HG03460 (cell line): ENCODE measurements at regions not wholly inside any gene's neighbourhood (a gene's known extent, or its start where the extent isn't known, plus 50 kb on each side); places are given as distances from the start of the nearest gene placed in this dataset.
"Not testable (repeated sequence)": the region's sequence is repeated elsewhere in the genome, so short reads cannot be mapped to it uniquely, and the experiment has no call there.

ENCODE experiments used
- ATAC-seq: cut with Tn5 transposase; IDR thresholded peaks from one replicate; pipeline ENCODE4 v1.9.1; 2021; ENCODE audit not compliant: unreplicated experiment

DNA sequence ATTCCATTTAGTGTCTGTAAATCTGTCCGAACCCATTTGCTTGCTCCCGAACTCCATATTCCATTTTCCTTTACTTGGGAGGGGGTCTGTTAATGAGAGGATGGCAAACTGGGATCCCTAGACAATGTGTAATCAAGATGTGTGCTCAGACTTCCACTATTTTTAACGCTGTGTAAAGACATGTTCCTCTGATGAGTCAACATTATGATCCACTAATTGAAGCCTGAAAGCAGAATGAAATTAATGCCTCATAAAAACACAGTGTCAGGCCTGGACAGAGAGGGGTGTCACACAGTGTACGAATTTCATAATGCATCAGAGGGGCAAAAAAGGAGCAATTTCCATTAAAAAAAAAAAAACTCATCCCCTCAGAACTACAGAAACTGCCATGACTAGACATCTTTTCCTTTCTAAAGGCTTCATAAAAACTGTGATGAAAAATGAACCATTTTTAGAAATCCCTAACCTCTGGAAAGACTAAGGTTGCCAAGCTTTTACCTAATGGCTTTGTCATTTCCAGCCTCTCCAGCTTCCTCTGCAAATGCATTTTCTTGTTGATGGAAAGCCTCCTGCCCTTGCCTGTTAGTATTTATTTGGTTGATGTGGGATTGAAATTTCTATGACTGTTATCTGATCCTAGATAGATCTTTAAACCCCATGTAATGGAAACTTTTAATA, 209.2 kb upstream of the DCC start:
- ATAC-seq, result no peak

DNA sequence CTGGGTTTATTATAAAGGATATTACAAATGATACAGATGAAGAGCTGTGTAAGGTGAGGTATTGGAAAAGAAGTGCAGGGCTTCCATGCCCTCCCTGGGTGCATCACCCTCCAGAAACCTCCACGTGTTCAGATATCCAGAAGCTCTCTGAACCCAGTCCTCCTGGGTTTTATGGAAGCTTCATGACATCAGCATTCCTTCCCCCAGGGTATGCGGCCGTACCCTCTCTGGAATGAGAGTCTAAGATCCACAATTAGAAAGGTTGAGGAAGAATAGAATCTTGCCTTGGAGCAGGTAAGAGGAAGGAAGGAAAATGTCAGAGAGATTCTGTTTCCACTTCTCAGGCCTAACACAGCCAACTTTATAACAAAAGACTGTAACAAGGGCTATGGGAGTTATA, 208.2 kb upstream of the DCC start:
- no peak for ATAC-seq

DNA sequence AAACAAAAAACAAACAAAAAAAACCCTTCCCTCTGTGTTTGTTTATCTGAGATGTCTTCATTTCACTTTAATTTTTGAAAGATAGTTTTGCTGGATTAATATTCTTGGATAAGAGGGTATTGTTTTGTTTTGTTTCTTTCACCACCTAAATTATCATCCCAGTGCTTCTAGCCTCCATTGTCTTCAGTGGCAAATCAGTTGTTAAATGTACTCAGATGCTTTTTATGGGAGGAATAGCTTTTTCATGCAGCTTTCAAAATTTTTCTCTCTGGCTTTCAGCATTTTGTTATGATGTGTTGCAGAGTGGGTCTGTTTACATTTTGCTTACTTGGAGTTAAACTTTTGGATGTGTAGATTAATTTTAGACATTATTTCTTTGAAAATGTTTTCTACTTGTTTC, 203.5 kb upstream of the DCC start:
- no peak for ATAC-seq

DNA sequence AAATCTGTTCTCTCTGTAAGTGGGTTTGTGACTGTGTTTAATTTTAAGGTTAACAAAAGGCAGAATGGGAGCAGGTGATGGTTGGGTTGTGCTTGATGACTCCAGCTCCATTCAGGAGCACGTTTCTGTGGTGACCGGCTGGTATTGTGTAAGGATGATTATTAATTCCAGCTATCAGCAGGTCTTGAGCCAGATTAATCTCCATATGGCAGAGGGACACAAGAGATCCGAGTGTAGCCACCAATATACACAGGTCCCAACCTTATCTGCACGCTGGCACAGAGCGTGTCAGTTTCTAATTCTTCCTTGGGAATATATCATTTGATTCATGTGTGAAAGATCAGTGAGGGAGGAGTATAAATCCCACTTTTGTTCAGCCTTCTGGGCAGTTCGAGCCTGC, 199.0 kb upstream of the DCC start:
- ATAC-seq, result no peak

DNA sequence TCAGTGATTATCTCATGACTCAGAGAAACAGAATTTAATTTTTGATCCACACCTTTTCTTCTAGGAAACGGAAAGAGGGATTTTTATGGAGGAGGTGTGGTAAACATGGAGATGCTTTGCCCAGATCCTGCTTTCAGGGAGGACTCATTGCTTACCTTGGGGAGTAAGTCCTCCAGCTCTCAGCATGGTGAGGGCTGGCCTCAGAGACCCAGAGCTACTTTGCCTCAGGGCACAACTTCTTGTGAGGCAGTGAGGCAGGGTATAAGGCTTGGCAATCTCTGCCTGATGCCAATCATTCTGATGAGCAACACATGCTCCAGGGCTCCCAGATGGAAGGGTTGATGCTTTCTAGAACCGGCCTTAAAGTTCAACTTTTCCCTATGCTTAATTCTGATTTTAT, 189.9 kb upstream of the DCC start:
- ATAC-seq, result no peak

DNA sequence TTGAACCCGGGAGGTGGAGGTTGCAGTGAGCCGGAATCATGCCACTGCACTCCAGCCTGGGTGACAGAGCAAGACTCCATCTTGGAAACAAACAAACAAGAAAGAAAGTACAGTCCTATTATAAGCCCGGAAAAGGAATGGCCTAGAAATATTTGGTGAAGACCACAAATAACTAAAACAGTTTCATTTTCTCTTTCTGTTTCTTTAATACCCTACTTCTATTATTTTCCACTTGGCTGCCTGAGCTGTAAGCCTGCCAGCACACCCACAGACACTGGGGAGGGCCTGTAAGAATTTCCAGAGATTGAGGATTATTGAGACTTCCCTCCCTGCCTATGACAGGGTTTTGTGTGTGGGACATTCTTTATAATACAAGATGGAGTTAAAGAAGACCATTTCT, 188.0 kb upstream of the DCC start:
- no peak for ATAC-seq

DNA sequence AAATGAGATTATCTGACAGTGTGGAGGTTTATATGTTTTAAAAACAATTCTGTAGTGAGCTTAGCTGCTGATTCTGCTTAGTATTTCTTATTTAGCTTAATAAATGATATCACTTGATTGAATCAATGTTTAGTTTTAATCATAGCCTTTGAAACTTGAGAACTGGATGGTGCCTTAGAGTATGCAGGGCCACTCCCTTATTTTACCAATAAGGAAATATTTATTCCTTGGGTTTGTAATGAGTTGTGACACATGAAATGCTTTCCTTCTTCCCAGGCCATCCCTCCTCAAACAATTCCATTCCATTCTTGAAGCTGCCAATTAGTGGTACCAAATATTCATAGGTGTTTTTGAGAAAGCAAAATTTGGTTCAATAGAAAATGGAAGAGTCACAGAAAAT, 183.8 kb upstream of the DCC start:
- no peak for ATAC-seq

DNA sequence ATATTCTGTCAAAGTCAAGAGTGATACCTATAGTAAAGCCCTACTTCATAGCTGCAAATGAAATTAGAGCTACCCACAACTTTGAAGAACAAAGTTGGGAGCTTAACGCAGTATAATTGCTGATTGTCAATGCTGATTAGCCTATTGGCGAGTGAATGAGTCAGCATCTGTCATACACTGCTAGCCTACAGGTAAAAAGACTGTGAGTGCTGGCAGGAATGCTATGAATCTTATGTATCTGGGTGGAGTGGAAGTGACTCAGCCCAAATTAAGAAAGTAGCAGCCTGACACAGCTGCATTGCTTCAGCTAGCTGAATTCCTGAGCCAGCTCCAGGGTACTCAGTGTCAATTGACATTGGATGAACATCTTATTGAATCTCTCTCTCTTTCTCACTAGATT, 179.4 kb upstream of the DCC start:
- no peak for ATAC-seq

DNA sequence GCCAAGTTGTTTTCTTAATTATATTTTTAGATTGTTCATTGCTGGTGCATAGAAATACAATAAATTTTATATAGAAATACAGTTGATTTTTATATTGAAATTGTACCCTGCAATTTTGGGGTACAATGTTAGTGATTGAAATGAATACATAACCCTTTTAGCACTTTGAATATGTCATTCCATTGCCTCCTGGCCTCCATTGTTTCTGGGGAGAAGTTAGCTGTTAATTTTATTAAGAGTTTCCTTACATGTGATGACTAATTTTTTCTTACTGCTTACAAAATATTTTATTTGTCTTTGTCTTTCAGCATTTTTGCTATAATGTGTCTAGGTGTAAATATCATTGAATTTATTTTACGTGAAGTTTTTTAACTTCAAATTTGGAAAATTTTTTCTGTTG, 176.5 kb upstream of the DCC start:
- no peak for ATAC-seq

DNA sequence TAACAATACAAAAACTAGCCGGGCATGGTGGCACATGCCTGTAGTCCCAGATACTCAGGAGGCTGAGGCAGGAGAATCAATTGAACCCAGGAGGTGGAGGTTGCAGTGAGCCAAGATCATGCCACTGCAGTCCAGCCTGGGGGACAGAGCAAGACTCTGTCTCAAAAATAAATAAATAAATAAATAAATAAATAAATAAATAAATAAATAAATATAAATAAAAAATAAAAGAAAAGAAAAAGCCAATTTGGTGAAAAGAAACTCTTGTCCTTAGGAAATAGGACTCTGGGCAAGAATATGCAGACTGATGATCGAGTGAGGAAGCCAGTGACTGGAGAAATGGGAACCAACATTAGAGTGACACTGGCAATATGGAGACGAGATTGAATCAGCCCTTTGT, 171.9 kb upstream of the DCC start:
- not testable (repeated sequence) for ATAC-seq

DNA sequence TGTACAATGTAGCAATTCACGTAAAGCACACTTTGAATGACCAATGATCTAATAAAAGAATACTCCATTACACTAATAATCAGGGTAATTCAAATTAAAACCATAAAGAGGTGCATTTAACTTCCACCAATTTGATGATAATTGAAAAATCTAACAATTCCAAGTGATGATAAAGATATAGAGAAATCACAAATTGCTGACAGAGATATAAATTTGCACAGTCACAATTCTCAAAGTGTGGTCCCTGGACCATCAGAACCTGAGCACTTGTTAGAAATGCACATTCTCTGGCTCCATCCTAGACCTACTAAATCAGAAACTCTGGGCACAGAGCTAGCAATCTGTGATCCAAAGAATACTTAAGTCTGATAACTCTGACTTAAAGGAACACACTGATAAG, 165.8 kb upstream of the DCC start:
- ATAC-seq, result no peak

DNA sequence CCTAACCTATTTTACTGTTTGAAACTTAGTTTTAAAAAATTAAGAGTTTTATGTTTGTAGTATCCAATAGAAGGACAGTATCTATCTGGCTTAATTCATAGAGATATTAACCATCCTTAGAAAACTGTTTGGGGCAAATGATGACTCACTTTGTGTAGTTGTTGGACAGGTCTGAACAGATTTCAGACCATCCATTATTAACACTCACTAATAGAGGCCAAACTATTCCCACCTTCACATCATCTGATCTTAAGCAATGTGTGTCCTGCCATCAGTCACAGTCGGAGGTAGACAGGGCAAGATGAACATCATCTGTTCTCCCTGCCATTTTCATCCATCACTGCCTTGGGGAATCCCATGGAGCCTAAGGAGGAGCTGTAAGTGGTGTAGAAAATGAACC, 164.6 kb upstream of the DCC start:
- no peak for ATAC-seq

DNA sequence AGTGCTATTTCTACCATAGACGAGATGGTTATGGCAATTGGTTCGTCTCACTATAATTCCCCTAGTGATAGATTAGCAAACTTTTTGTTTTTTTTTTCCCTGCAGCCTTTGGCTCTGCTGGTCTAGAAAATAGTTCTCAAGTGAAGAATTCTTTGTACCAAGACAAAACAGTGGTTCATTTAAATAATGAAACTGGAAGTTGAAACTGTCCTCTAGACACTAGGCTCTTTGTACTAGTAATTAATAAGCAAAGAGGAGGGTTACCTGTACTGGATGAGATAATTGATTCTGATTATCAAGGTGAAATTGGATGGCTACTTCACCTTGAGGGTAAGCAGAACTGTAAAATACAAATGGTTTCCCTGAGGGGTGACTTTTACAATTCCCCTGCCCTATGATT, 156.9 kb upstream of the DCC start:
- ATAC-seq, result no peak

DNA sequence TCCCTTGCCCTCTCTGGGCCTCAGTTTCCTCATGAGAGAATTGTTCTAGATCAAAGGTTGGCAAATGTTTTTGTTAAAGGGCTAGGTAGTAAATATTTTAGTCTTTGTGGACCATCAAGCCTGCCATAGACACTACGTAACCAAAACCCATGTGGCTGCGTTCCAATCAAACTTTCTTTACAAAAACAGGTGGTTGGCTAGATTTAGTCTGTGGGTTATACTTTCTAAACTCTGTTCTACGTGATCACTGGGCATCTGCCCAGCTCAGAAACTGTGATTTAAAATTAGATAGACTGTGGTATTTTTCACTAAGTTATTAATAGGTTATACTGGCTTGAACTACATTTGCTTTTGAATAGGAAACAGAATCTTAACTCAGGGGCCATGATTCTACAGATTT, 149.8 kb upstream of the DCC start:
- no peak for ATAC-seq

DNA sequence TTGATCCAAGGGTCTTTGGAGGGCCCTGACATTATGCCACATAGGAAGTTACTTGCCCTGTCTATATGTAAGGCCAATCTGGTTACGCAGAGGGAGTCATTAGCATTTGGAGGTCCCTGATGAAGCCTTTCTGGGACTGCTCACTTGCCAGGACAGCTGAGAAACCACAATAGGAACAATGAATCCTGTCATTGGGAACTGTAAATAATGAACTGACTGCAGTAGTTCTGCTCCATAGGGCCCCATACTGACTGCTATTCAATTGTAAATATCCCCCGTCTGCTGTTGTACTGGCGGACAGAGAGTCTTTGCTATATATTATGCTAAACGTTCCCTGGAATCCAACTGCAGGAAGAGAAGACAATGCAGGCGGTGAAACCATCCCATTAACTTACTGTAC, 149.4 kb upstream of the DCC start:
- no peak for ATAC-seq

DNA sequence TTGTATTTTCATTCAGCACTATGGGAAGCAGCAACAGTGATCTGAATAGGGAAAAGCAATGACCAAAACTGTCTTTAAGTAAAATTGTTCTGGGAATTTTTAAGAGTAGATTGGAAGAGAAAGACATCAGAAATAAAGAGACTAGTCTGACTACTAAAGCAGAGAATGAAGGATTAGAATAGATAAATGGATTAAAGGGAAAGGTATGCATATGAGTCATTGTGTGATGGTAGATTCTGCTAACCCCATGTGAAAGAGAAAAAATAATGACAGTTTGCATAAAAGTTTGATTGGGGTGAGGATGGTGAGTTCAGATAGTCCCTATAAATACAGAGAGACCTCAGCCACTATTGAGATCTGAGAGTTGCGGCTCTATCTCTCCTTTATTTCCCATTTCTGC, 139.6 kb upstream of the DCC start:
- no peak for ATAC-seq

DNA sequence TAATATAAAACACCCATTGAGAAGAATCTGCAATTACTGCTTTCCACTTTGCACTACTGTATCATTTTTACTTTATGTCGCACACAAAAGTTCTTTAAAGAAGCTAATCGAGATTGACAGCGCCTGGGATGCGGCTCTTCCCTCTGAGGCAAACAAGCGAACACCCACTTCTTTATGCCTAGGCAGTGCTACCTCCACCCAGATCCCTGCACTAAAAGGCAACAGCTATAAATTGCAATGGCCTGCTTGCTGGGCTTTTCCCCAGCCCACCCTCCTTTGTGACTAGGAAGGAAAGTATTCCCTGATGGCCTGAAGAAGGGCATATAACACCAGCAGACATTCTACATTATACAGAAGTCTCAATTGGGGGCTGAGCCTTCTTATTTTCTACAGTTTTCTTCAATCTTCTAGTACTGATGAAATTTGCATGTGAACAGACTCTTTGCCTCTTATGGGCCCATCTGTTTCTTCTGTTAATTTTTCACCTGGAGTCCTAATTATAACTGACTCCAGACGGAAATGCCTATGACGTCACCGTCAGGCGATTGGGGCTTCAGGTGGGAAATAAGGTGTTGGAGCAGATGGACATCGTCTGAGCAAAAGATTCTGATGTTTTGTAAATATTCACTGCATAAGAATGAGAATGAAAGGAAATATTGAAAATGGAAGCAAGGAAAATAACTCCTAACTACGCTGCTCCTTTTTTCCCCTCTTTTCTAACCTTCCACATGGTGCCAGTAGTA, 138.9 kb upstream of the DCC start:
- ATAC-seq, result no peak

DNA sequence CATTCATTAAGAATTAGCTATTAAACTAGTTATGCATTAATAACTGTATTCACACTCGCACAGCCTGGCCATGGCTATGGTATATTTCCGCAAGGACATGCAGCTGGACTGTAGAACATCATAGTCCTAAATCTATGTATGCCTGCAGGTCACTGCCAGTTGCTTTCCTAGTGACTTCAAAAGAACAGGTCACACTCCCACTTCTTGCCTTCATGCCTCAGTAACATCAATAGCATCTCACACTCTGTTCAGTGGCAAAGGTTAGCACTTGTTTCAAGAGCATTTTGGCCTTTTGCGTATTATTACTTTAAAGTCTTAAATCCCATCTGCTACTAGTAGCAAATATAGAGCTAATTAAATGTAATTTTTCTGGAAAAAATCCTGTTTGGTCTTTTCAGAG, 131.4 kb upstream of the DCC start:
- ATAC-seq, result no peak

DNA sequence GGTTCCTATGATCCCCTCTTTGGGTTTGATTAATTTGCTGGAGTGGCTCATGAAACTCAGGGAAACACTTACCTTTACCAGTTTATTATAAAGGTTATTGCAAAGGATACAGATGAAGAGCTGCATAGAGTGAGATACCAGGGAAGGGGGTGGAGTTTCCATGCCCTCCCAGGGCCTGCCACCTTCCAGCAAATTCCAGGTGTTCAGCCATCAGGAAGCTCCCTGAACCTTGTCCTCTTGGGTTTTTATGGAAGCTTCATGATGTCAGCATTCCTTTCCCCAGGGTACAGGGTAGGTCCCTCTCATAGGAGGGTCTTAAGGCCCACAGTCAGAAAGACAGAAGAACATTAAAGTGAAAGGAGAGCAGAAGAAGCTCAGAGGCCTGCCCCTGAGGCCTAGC, 123.9 kb upstream of the DCC start:
- no peak for ATAC-seq

DNA sequence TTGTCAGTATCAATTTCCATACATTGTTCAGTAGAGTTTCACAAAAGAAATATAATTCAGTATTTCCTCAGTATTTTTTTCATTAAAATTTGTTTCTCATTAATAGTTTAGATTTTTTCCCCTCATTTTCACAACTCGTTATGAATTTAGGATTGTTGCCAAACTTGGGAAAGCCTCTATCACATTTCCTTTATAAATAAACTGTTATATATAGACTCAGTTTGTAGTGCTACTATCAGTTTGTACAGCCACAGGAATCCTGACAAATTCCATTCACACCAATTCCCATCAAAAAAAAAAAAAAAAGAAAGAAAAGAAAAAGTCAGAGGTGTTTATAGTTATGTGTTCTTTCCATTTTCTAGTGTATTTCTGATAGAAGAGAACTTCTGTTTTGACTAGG, 123.3 kb upstream of the DCC start:
- ATAC-seq, result no peak

DNA sequence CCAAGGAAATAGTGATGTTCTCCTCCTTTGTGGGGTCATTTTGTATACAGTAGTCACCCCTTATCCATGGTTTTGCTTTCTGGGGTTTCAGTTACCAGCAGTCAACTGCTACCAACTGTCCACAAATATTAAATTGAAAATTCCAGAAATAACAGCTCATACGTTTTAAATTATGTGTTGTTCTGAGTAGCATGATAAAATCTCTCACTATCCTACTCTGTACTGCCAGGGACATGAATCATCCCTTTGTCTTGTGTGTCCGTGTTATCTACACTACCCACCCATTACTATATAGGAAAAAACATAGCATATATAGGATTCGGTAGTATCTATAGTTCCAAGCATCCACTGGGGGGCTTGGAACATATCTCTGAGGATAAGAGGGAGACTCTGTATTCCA, 120.9 kb upstream of the DCC start:
- ATAC-seq, result no peak

DNA sequence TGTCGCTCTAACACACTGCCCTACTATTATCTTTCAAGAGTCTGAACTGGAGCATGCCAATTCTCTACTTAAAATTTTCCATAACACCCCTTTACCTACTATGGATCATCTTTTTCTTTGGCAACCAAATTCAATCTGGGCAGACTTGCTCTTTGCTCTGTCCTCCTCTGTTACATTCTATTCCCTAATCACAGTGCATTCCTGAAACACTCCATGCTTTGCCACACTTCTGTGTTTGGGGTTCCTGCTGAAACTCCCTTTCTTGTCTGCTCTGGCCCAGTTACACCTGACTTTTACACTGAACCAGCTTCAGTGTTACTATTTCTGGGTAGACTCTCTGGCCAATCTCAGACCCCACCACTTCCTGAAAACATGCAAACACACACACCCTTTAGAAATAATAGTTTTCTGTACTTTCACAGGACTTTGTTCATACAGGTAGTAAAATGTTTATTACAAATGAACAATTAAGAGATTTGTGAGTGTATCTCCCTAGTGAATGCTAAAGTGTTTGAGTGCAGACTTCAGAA, 119.9 kb upstream of the DCC start:
- no peak for ATAC-seq

DNA sequence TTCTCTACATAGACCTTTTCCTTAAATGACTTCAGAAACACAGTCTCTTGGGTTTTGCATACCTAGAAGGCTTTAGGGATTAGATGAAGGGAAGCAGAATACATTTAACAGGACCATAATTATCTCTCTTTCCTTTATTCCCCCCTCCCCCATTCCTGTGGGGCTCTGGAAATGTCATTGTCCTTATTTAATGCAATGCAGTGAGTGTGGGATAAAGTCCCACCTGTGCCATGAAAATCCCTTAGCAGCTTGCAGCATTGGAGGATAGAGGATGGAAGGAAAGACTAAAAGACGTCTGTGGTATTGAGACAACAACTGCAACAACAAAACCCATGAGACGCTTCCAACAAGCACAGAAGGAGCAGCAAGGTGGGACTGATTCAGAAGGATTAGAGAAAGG, 117.8 kb upstream of the DCC start:
- no peak for ATAC-seq
